Ishikawa (cell line): ENCODE measurements at regions not wholly inside any gene's neighbourhood (a gene's known extent, or its start where the extent isn't known, plus 50 kb on each side); places are given as distances from the start of the nearest gene placed in this dataset.

Experiments
- EGR1 ChIP-seq: IDR thresholded peaks from 2 replicates; pipeline ENCODE4 v1.6.1; 2012
- EP300 ChIP-seq: IDR thresholded peaks from 2 replicates; pipeline ENCODE4 v1.6.1; 2012; ENCODE audit warnings: borderline replicate concordance
- RAD21 ChIP-seq: IDR thresholded peaks from 2 replicates; pipeline ENCODE4 v1.6.1; 2012; ENCODE audit warnings: low read depth
- TAF1 ChIP-seq: IDR thresholded peaks from 2 replicates; pipeline ENCODE4 v1.6.1; 2012; ENCODE audit warnings: low read depth, mild to moderate bottlenecking
- TCF12 ChIP-seq: IDR thresholded peaks from 2 replicates; pipeline ENCODE4 v1.6.1; 2012; ENCODE audit warnings: low read depth
- TEAD4 ChIP-seq: IDR thresholded peaks from 2 replicates; pipeline ENCODE4 v1.6.1; 2012
- YY1 ChIP-seq: IDR thresholded peaks from 2 replicates; pipeline ENCODE4 v1.6.1; 2012; ENCODE audit warnings: low read depth
- TF ChIP-seq, protein P1 (sequence below): IDR thresholded peaks from 2 replicates; pipeline ENCODE4 v1.6.1; 2012

DNA sequence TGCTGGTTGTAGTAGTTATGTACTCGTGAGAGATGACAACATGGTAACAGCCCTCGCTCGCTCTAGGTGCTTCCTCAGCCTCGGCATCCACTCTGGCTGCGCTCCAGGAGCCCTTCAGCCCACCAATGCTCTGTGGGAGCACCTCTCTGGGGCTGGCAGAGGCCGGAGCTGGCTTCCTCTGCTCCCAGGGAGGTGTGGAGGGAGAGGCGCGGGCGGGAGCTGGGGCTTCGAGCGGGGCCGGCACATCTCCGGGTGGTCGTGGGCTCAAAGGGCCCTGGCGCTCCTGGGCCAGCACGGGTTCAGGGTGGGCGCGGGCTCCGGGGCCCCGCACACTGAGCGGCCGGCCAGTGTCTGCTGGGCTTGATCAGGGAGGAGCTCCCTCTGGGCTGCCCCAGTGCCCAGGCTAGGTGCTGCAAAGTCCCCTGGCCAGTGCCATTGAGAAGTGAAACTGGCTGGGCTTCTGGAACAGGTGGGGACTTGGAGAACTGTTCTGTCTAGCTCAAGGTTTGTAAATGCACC lies 1012.1 kb downstream of the CNTNAP5 start:
- TF ChIP-seq EP300 (no peak), TAF1 (no peak), EGR1 (no peak), RAD21 (no peak), TEAD4 (no peak), YY1 (no peak), TCF12 (no peak)
- TF ChIP-seq, protein P1, sequence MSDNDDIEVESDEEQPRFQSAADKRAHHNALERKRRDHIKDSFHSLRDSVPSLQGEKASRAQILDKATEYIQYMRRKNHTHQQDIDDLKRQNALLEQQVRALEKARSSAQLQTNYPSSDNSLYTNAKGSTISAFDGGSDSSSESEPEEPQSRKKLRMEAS: no peak
